ENCODE measurements at regions not wholly inside any gene's neighbourhood (a gene's known extent, or its start where the extent isn't known, plus 50 kb on each side); places are given as distances from the start of the nearest gene placed in this dataset.

GRCh38 chr1:68930101-68930500, 433.2 kb upstream of the DEPDC1 start:
- ChIA-PET CTCF (no interaction called here), POLR2A (no interaction called here)
- DNase-seq (ENCODE audit: low read depth, low spot score), result no peak
- no peak for TF ChIP-seq CTCF (IDR thresholded peaks at IDR 0.05; ENCODE audit: insufficient read depth, low read length, missing control alignments)
- H3K4me3 ChIP-seq (ENCODE audit: low read depth, low read length), result no peak overlapping the region

GRCh38 chr1:68936530-68936929, 439.6 kb upstream of the DEPDC1 start:
- DNase-seq (ENCODE audit: low read depth, low spot score), result no peak
- ChIA-PET CTCF (no interaction called here), POLR2A (no interaction called here)
- H3K4me3 ChIP-seq (ENCODE audit: low read depth, low read length), result no peak overlapping the region
- no peak for TF ChIP-seq CTCF (IDR thresholded peaks at IDR 0.05; ENCODE audit: insufficient read depth, low read length, missing control alignments)

DNA sequence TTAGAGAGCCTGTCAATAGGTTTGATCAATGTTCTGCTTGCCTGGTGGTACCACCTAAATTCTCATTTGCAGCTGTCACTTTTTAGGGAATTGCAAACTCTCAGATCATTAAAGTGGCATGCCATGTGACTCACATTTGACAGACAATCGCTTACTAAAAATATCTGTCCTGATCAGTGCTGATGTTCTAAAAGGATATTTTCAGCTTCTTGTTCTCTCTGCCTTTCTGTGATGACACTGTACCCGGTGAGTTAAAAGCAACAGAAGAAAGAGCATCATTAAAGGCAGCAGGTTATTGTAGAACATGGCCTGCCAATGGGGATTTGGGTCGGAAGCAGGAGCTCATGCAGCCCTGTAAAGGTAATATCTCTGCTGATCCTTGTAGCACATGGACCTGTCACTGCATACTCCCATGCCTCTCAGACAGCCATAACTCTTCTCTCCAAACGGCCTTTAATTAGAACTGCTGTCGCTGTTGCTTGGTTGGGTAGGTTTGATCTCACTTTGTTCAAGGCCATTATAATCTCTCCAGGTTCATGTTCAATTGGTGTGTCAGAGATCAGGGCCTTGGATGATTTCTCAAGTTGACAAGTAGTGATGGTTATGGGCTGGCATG, 441.3 kb upstream of the DEPDC1 start:
- CTCF ChIA-PET, result no interaction called here
- POLR2A ChIA-PET, result no interaction called here

DNA sequence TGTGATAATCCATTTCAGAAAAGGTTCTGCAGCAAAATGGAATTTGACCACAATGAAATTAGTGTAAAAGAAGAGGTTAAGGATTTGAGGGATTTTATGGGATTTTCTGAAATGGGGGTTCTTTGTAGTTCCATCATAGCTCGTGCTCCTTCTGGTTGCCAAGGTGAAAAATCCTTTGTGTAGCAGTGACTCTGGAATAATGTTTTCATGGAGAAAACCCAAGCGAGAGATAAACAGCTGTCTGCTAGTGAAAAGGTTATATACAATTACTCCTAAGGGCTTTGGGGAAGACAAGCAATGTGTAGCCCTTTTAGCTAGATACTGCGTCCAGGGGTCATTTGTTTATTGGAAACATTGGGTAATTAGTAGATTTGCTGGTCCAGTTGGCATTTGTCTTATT, 453.2 kb upstream of the DEPDC1 start:
- ChIA-PET CTCF (no interaction called here), POLR2A (no interaction called here)
- DNase-seq (ENCODE audit: low read depth, low spot score), result no peak

More for the DNA sequence above, 441.3 kb upstream of the DEPDC1 start:
- no peak for TF ChIP-seq CTCF (IDR thresholded peaks at IDR 0.05; ENCODE audit: insufficient read depth, low read length, missing control alignments)
- no peak overlapping the region for H3K4me3 ChIP-seq (ENCODE audit: low read depth, low read length)
- DNase-seq (ENCODE audit: low read depth, low spot score), result no peak

GRCh38 chr1:68953311-68953710, 456.4 kb upstream of the DEPDC1 start:
- ChIA-PET CTCF (no interaction called here), POLR2A (no interaction called here)
- DNase-seq (ENCODE audit: low read depth, low spot score), result no peak
- no peak for TF ChIP-seq CTCF (IDR thresholded peaks at IDR 0.05; ENCODE audit: insufficient read depth, low read length, missing control alignments)
- H3K4me3 ChIP-seq (ENCODE audit: low read depth, low read length), result no peak overlapping the region

More for the DNA sequence above, 453.2 kb upstream of the DEPDC1 start:
- H3K4me3 ChIP-seq (ENCODE audit: low read depth, low read length), result no peak overlapping the region
- TF ChIP-seq CTCF (IDR thresholded peaks at IDR 0.05; ENCODE audit: insufficient read depth, low read length, missing control alignments), result no peak

GRCh38 chr1:68954841-68955240, 458.0 kb upstream of the DEPDC1 start:
- no peak for DNase-seq (ENCODE audit: low read depth, low spot score)
- ChIA-PET POLR2A (no interaction called here), CTCF (no interaction called here)
- no peak overlapping the region for H3K4me3 ChIP-seq (ENCODE audit: low read depth, low read length)
- no peak for TF ChIP-seq CTCF (IDR thresholded peaks at IDR 0.05; ENCODE audit: insufficient read depth, low read length, missing control alignments)
